ENCODE measurements at regions not wholly inside any gene's neighbourhood (a gene's known extent, or its start where the extent isn't known, plus 50 kb on each side); places are given as distances from the start of the nearest gene placed in this dataset.
"Not testable (repeated sequence)": the region's sequence is repeated elsewhere in the genome, so short reads cannot be mapped to it uniquely, and the experiment has no call there.

DNA sequence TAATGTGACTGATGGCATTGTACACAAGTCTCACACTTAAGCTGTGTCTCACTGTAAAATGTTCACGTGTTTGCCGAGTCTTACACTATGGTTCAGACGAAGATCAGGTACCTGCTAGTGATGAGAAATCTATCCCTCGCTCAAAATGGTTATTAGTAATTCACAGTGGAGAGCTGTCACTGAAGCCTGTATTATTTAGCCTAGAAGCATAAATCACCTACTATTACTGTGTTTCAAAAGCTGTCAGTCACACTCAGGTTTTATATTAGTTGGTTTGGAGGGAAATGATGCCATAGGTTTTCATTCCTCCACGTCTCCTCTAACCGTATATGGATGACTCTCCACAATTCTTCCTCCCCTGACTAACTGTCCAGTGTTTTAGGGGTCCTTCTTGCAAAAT is 292.4 kb upstream of the ZEB2 start:
- H3K4me3 Mint-ChIP-seq, result no peak overlapping the region
- H3K9me3 Mint-ChIP-seq, result no peaks in the 10 kb centered on the region
- H3K4me1 Mint-ChIP-seq, result peaks cover 0 to 2% (median 0%) of the 10 kb centered on the region in 3 donors
- H3K36me3 Mint-ChIP-seq, result no peaks in the 10 kb centered on the region
- peaks cover 3% of the 10 kb centered on the region for H3K27me3 Mint-ChIP-seq
- H3K27ac Mint-ChIP-seq, result no peak overlapping the region

DNA sequence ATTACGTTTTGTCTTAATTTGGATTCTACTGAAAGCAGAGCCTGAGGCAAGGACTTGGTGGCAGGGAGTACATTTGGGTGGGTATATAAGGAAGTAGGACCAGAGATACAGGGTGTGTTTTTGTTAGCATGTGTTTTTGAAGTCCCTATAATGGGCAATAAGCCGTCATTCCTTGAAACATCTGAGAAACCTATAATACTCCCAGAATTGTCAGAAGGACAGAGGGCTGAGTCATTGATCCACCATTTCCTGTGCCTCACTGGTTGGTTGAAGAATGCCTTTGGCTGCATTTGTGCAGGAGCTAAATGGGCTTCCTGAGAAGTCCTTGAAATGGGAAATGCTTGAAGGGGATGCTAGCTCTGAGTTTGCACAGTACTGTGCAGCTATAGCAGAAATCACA is 281.8 kb upstream of the ZEB2 start:
- no peak overlapping the region for H3K4me3 Mint-ChIP-seq
- H3K27me3 Mint-ChIP-seq, result peaks cover 1% of the 10 kb centered on the region
- no peaks in the 10 kb centered on the region for H3K36me3 Mint-ChIP-seq
- no peak overlapping the region for H3K27ac Mint-ChIP-seq
- H3K9me3 Mint-ChIP-seq, result peaks cover 0 to 3% (median 0%) of the 10 kb centered on the region in 3 donors
- no peaks in the 10 kb centered on the region for H3K4me1 Mint-ChIP-seq

- H3K4me1 Mint-ChIP-seq, result no peaks in the 10 kb centered on the region
- H3K27ac Mint-ChIP-seq, result no peak overlapping the region
- H3K36me3 Mint-ChIP-seq, result no peaks in the 10 kb centered on the region
- H3K4me3 Mint-ChIP-seq, result no peak overlapping the region
- peaks cover 1% of the 10 kb centered on the region for H3K27me3 Mint-ChIP-seq
- peaks cover 0 to 3% (median 0%) of the 10 kb centered on the region in 3 donors for H3K9me3 Mint-ChIP-seq
Measured at GRCh38 chr2:144801325-144801724, 281.4 kb upstream of the ZEB2 start.

- Mint-ChIP-seq H3K27me3 (no peaks in the 10 kb centered on the region), H3K4me1 (no peaks in the 10 kb centered on the region), H3K9me3 (peaks cover 0 to 3% (median 0%) of the 10 kb centered on the region in 3 donors), H3K27ac (no peak overlapping the region), H3K36me3 (no peaks in the 10 kb centered on the region), H3K4me3 (no peak overlapping the region)
Measured at GRCh38 chr2:144798989-144799388, 279.1 kb upstream of the ZEB2 start.

- Mint-ChIP-seq H3K27me3 (no peaks in the 10 kb centered on the region), H3K4me1 (no peaks in the 10 kb centered on the region), H3K36me3 (no peaks in the 10 kb centered on the region), H3K4me3 (no peak overlapping the region), H3K27ac (no peak overlapping the region), H3K9me3 (peaks cover 0 to 3% (median 0%) of the 10 kb centered on the region in 3 donors)
Measured at GRCh38 chr2:144798034-144798433, 278.1 kb upstream of the ZEB2 start.

DNA sequence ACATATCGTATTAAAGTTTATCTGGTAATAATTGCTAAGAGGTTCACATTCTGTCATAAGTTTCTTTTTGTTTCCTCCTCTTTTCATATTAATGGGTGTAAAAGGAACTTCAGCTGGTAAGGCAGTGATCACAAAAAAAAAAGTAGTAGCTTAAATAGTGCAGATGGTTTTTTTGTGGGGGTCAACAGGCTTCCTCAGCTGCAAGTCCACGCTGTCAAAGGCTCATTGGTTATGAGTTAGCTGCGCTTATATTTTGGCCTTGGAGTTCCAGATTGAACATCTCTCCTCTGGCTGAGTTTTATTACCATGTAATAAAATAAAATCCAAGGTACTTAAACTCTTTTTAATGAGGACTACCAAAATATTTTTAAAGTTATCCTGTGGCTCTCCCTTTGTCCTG is 277.0 kb upstream of the ZEB2 start:
- Mint-ChIP-seq H3K27ac (no peak overlapping the region), H3K9me3 (peaks cover 0 to 3% (median 0%) of the 10 kb centered on the region in 3 donors), H3K36me3 (no peaks in the 10 kb centered on the region), H3K4me1 (no peaks in the 10 kb centered on the region), H3K27me3 (no peaks in the 10 kb centered on the region), H3K4me3 (no peak overlapping the region)

DNA sequence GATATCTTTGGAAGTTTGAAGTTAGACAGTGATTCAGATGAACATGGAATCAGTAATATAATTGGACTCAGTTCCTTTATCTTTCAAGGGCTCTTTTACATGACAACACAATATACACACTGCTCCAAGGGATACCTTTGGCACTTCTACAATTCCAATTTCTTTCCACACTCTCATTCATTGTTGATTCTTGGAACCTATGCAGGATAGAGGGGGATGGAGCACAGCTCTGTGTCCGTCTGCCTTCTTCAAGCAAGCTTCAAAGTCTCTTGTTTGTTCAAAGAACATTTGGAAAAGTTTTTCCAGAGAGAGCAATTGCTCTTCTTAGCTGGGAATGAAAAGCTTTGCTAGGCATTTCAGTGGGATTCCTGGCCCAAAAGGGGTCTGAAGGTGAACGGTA is 276.2 kb upstream of the ZEB2 start:
- Mint-ChIP-seq H3K4me1 (no peaks in the 10 kb centered on the region), H3K9me3 (peaks cover 0 to 3% (median 0%) of the 10 kb centered on the region in 3 donors), H3K27me3 (no peaks in the 10 kb centered on the region), H3K36me3 (no peaks in the 10 kb centered on the region), H3K4me3 (no peak overlapping the region), H3K27ac (no peak overlapping the region)

GRCh38 chr2:144785253-144785652 is 265.3 kb upstream of the ZEB2 start:
- Mint-ChIP-seq H3K4me3 (no peak overlapping the region), H3K36me3 (peaks cover 2% of the 10 kb centered on the region), H3K9me3 (no peaks in the 10 kb centered on the region), H3K4me1 (no peaks in the 10 kb centered on the region), H3K27ac (no peak overlapping the region), H3K27me3 (no peaks in the 10 kb centered on the region)

DNA sequence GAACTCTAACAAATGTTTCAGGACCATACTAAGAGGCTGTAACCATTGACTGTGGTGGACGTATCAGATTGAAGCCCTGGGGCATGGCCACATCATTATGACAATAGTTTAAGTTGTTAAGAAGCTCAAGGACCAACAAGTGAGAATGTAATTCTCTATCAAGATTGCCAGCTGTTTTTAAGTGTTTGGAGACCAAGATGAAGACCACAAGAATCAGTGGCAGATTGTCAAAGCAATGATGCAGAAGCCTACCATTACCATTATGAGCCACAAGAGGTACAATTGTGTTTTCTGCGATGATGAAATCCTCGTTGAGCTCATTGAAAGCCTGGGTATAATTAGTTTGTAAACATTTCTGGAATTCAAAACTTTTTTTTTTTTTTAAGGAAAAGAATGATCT is 261.1 kb upstream of the ZEB2 start:
- Mint-ChIP-seq H3K27me3 (no peaks in the 10 kb centered on the region), H3K4me3 (no peak overlapping the region), H3K9me3 (no peaks in the 10 kb centered on the region), H3K4me1 (no peaks in the 10 kb centered on the region), H3K27ac (no peak overlapping the region), H3K36me3 (no peaks in the 10 kb centered on the region)

- Mint-ChIP-seq H3K4me1 (peaks cover 0 to 3% (median 0%) of the 10 kb centered on the region in 3 donors), H3K27me3 (peaks cover 1% of the 10 kb centered on the region), H3K9me3 (no peaks in the 10 kb centered on the region), H3K36me3 (no peaks in the 10 kb centered on the region), H3K27ac (no peak overlapping the region), H3K4me3 (no peak overlapping the region)
Measured at GRCh38 chr2:144776766-144777165, 256.8 kb upstream of the ZEB2 start.

DNA sequence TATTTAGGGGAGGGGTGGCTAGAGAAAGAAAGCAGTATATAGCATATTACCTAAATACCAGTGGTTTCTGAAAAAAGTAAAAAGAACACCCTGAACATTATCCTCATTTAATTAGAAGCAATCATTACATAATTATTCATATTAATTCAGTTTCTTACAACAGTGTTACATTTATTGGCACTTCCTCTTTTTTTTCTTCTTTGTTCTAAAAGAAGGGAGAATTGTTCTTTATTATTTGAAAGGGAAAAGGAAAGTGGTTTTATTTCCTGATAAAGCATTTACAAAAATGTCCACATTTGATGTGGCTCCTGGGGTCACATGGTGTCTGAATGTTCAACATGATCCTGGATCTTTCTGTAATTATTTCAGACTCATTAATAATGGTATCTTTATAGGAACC is 254.9 kb upstream of the ZEB2 start:
- Mint-ChIP-seq H3K27me3 (peaks cover 4% of the 10 kb centered on the region), H3K4me1 (peaks cover 0 to 3% (median 0%) of the 10 kb centered on the region in 3 donors), H3K4me3 (no peak overlapping the region), H3K27ac (no peak overlapping the region), H3K9me3 (no peaks in the 10 kb centered on the region), H3K36me3 (peaks cover 2% of the 10 kb centered on the region)

DNA sequence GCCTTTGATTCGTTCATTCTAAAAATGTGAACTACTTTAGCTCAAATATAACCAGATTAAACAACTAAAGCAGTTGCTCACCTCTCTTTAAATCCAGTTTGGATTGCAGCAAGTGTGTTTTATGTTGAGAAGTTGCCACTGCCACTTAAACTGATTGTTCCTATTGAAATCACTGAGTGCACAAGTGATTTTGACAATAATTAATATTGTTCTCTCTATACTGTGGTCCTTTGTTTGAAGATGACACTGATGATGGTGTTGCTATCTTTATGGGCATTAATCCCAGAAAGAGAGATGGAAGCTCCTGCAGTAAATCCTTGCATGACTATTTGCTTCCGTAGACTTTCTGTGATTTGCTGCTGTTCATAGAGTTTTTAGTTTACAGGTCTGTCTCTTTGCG is 251.4 kb upstream of the ZEB2 start:
- Mint-ChIP-seq H3K4me3 (no peak overlapping the region), H3K9me3 (no peaks in the 10 kb centered on the region), H3K36me3 (peaks cover 2% of the 10 kb centered on the region), H3K4me1 (peaks cover 0 to 3% (median 0%) of the 10 kb centered on the region in 3 donors), H3K27ac (no peak overlapping the region), H3K27me3 (peaks cover 4% of the 10 kb centered on the region)

GRCh38 chr2:144770616-144771230 is 250.8 kb upstream of the ZEB2 start:
- peaks cover 0 to 3% (median 0%) of the 10 kb centered on the region in 3 donors for H3K4me1 Mint-ChIP-seq
- H3K36me3 Mint-ChIP-seq, result peaks cover 2% of the 10 kb centered on the region
- no peak overlapping the region for H3K27ac Mint-ChIP-seq
- no peaks in the 10 kb centered on the region for H3K9me3 Mint-ChIP-seq
- no peak overlapping the region for H3K4me3 Mint-ChIP-seq
- H3K27me3 Mint-ChIP-seq, result peaks cover 4% of the 10 kb centered on the region

- H3K4me1 Mint-ChIP-seq, H3K27ac Mint-ChIP-seq, H3K9me3 Mint-ChIP-seq, H3K27me3 Mint-ChIP-seq, H3K36me3 Mint-ChIP-seq, H3K4me3 Mint-ChIP-seq: not testable (repeated sequence)
Measured at GRCh38 chr2:144760939-144761338, 241.0 kb upstream of the ZEB2 start.

DNA sequence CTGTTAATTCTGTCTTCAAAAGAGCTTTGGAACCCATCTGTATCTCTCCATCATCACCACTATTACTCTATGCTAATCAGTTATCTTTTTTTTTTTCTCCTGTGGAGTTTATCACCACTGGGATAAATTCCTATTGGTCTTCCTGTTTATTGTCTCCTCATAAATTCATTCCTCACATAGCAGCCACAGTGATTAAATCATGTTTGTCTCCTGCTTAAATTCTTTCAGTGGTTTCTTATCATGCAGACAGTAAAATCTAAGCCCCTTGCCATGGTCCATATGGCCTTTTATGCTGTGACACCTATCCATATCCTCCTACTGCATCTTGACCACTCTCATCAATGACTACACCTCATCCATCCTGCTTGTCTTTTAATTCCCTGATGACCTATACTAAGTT is 239.8 kb upstream of the ZEB2 start:
- H3K27ac Mint-ChIP-seq, result peak overlapping the region in 1 of 3 donors; percentile 7
- no peaks in the 10 kb centered on the region for H3K36me3 Mint-ChIP-seq
- H3K9me3 Mint-ChIP-seq, result no peaks in the 10 kb centered on the region
- peaks cover 0 to 4% (median 0%) of the 10 kb centered on the region in 3 donors for H3K4me1 Mint-ChIP-seq
- H3K4me3 Mint-ChIP-seq, result no peak overlapping the region
- H3K27me3 Mint-ChIP-seq, result no peaks in the 10 kb centered on the region

DNA sequence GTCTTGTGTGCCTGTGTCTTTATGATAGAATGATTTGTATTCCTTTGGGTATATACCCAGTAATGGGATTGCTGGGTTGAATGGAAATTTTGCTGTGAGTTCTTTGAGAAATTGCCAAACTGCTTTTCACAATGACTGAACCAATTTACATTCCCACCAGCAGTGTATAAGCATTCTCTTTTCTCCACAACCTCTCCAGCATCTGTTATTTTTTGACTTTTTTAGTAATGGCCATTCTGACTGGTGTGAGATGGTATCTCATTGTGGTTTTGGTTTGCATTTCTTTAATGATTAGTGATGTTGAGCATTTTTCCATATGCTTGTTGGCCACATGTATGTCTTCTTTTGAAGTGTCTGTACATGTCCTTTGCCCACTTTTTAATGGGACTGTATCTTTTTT is 238.3 kb upstream of the ZEB2 start:
- not testable (repeated sequence) for H3K9me3 Mint-ChIP-seq, H3K36me3 Mint-ChIP-seq, H3K27me3 Mint-ChIP-seq, H3K4me1 Mint-ChIP-seq, H3K4me3 Mint-ChIP-seq, H3K27ac Mint-ChIP-seq
